Activated CD4-positive, alpha-beta memory T cell treated with anti-CD3 and anti-CD28 coated beads, Interleukin-2, amount 10 ng/mL, durations not matched to agents 7 days and 5 days (primary cell): ENCODE measurements at regions not wholly inside any gene's neighbourhood (a gene's known extent, or its start where the extent isn't known, plus 50 kb on each side); places are given as distances from the start of the nearest gene placed in this dataset.

Experiments
- CTCF ChIA-PET: fragments of 350-600 bp; sonication (Branson Sonifier 250); formaldehyde crosslinking; loops from one replicate; lab custom pipeline; 2021; ENCODE audit warnings: antibody characterized with exemption, inconsistent platforms; lab: Charles Lee
- POLR2A ChIA-PET: fragments of 350-600 bp; sonication (Branson Sonifier 250); formaldehyde crosslinking; loops from one replicate; lab custom pipeline; 2021; ENCODE audit warnings: antibody characterized with exemption; lab: Charles Lee
- DNase-seq: peaks from one replicate; pipeline ENCODE4 v3.0.0-alpha.2; 2020
- H3K27ac Mint-ChIP-seq: one replicate; pipeline ENCODE4 v1.8.0; 2021; ENCODE audit warnings: mild to moderate bottlenecking, mixed read lengths
- H3K27me3 Mint-ChIP-seq: one replicate; pipeline ENCODE4 v1.8.0; 2021; ENCODE audit warnings: mixed read lengths
- H3K36me3 Mint-ChIP-seq: one replicate; pipeline ENCODE4 v1.8.0; 2021; ENCODE audit warnings: low read depth, mixed read lengths
- H3K4me1 Mint-ChIP-seq: one replicate; pipeline ENCODE4 v1.8.0; 2021; ENCODE audit warnings: mixed read lengths
- H3K4me3 Mint-ChIP-seq: one replicate; pipeline ENCODE4 v1.8.0; 2021; ENCODE audit warnings: mild to moderate bottlenecking, mixed read lengths
- H3K9me3 Mint-ChIP-seq: one replicate; pipeline ENCODE4 v1.8.0; 2021; ENCODE audit warnings: mixed read lengths

DNA sequence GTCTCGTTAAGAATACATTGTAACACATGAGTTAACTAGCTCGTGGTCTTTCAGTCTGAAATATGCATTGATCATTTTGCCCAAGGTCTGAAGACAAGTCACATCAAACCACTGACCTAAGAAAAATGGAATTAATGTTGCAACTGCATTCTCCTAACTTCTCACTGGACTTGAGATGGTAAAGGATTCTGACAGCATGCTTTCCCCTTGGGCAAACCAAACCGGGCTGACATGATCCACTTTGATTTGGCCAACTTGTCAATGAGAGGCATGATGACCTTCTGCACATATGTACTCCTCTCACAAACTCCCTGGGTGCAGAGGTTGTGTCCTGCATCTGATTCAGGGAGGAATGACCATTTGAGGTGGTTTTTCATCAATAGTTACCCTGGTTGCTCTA lies 1982.5 kb upstream of the PIK3C3 start:
- H3K36me3 Mint-ChIP-seq: no peaks in the 10 kb centered on the region
- no peaks in the 10 kb centered on the region for H3K4me1 Mint-ChIP-seq
- no peaks in the 10 kb centered on the region for H3K27me3 Mint-ChIP-seq
- H3K27ac Mint-ChIP-seq: no peak overlapping the region
- DNase-seq: no peak
- H3K4me3 Mint-ChIP-seq: no peak overlapping the region
- POLR2A ChIA-PET: no interaction called here
- CTCF ChIA-PET: no interaction called here
- H3K9me3 Mint-ChIP-seq: peaks cover 9% of the 10 kb centered on the region

DNA sequence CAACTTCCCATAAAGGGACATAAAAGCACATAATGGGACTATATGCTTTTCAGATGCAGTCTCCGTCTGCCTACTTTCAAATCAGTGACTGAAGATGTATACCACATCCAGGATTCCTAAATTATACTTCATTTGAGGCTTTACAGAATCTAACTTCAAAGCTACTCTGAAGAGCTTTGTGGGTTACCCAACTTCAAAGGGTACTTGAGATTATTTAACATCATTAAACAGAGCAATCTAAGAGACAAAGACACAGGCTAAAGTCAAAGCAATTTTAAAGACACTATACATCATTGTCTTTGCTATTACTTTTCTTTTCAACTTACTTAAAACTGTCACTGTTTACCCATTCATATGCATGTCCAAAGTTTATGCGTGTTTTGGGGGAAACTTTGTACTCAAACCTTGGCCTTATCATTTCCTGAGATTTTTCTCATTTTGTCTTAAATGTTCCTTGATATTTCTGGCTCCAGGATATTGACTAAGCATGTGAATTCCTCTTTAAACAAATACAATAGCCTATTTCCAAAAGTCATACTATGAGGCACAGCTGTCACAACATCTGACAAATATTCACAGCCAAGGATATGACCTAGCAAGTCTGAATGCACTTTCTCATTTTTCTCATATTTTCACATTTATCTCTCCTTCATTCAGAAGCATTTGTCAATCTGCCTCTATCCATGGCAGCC lies 1985.1 kb upstream of the PIK3C3 start:
- DNase-seq: no peak
- CTCF ChIA-PET: no interaction called here
- no peaks in the 10 kb centered on the region for H3K36me3 Mint-ChIP-seq
- H3K9me3 Mint-ChIP-seq: peaks cover 3% of the 10 kb centered on the region
- no peaks in the 10 kb centered on the region for H3K27me3 Mint-ChIP-seq
- no peaks in the 10 kb centered on the region for H3K4me1 Mint-ChIP-seq
- no peak overlapping the region for H3K4me3 Mint-ChIP-seq
- POLR2A ChIA-PET: no interaction called here
- H3K27ac Mint-ChIP-seq: no peak overlapping the region

DNA sequence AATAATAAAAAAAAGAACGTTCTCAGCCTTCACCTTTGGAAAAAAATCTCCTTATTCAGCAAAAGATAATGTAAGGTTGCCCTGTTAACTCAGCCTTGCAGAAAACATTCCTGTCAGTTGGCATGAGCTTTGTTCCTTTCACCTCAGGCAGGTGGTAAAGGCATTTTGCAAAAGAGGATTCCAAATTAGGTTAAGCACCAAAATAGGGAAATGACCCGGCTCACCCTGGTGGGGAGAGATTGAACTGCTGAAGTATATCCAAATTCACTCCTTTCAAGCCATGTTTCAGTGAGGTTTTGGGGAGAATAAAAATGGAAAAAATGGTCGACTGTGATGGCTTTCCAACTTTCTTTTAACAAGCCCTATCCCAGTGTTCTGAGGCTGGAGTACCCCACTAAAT lies 1988.8 kb upstream of the PIK3C3 start:
- H3K4me1 Mint-ChIP-seq: no peaks in the 10 kb centered on the region
- ChIA-PET CTCF (interaction anchor here (0.8 kb wide), 1 partner anchor 13 kb away, joined by 4 read pairs; no protein-coding TSS in a partner anchor), POLR2A (no interaction called here)
- H3K27me3 Mint-ChIP-seq: no peaks in the 10 kb centered on the region
- no peak overlapping the region for H3K4me3 Mint-ChIP-seq
- DNase-seq: no peak
- H3K36me3 Mint-ChIP-seq: no peaks in the 10 kb centered on the region
- no peak overlapping the region for H3K27ac Mint-ChIP-seq
- peaks cover 9% of the 10 kb centered on the region for H3K9me3 Mint-ChIP-seq

DNA sequence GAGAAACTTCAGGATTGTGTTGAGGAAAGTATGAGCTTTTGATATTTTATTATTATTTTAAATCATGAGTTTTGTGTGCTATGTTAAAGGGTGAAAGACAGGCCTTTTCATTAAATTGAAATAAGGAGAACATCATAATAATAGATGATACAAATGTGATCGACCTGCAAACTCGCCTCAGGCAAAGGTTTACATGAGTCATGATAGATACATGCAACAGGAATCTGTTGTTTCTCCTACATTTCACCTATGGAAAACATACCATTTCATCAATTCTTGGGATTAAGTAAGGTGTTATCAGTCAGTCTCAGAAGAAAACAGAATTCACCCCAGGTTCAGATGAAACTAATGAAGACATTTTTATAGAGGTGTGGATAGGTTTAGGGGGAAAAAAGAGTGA lies 1992.5 kb upstream of the PIK3C3 start:
- no peaks in the 10 kb centered on the region for H3K4me1 Mint-ChIP-seq
- H3K4me3 Mint-ChIP-seq: no peak overlapping the region
- no peaks in the 10 kb centered on the region for H3K36me3 Mint-ChIP-seq
- H3K27me3 Mint-ChIP-seq: no peaks in the 10 kb centered on the region
- no peak overlapping the region for H3K27ac Mint-ChIP-seq
- H3K9me3 Mint-ChIP-seq: peaks cover 13% of the 10 kb centered on the region
- POLR2A ChIA-PET: no interaction called here
- DNase-seq: no peak
- CTCF ChIA-PET: no interaction called here

DNA sequence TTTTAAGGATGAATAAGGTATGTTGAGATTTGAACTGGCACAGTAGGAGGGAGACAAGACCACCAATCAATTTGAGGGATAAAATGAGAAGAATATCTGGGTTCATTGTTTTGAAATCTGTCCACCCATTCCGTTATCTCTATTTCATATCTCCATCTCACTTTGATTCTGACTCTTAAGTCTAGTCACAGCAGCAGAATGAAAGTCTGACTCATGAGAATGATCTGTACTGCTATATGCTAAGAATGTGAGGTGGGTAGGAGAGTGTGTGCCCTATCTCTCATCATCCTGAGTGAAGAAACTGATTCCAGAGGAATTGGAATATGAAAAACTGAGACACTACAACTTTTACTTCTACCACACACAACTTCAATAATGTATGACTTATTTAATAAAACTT lies 1994.5 kb upstream of the PIK3C3 start:
- Mint-ChIP-seq H3K9me3 (peaks cover 15% of the 10 kb centered on the region), H3K4me3 (no peak overlapping the region), H3K36me3 (no peaks in the 10 kb centered on the region), H3K4me1 (no peaks in the 10 kb centered on the region), H3K27ac (no peak overlapping the region), H3K27me3 (no peaks in the 10 kb centered on the region)
- no peak for DNase-seq
- POLR2A ChIA-PET: no interaction called here
- CTCF ChIA-PET: no interaction called here

DNA sequence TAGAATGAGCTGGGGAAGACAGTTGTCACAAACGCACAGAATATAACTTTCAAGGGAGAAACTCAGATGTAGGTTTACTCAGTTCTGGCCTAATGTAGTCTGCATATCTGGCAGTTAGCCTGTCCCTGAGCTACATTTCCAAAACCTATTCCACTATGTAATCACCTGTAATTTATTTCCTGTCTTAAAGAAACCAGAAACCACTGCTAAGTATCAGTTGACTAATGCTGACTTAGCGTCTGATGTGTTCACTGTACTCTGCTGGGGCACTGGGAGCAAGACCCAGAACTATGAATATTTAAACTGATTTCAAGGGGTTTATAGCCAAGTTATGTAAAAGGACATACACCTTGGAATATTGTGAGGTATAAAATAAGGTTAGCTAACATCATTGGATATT lies 1995.2 kb upstream of the PIK3C3 start:
- Mint-ChIP-seq H3K27me3 (no peaks in the 10 kb centered on the region), H3K4me1 (no peaks in the 10 kb centered on the region), H3K9me3 (peaks cover 15% of the 10 kb centered on the region), H3K4me3 (no peak overlapping the region), H3K27ac (no peak overlapping the region), H3K36me3 (no peaks in the 10 kb centered on the region)
- ChIA-PET CTCF (no interaction called here), POLR2A (no interaction called here)
- no peak for DNase-seq

DNA sequence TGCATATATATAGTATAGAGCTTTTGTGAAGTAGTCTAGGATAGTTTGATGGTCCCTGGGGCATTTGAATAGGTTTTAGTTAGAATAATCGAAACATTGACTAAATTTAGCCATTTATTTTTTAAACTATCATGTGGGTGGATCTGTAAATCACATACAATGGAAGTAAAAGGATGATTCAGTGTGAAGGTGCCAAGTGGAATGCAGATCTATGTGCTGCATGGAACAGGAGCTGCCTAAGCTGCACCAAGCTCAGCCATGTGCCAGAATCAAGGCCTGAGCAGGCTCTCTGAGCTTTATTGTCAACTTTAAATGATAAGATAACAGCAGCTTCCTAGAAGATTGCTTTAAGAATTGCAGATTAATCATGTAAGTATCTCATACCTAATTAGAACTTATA lies 1996.2 kb upstream of the PIK3C3 start:
- Mint-ChIP-seq H3K27me3 (no peaks in the 10 kb centered on the region), H3K36me3 (no peaks in the 10 kb centered on the region), H3K4me3 (no peak overlapping the region), H3K4me1 (no peaks in the 10 kb centered on the region), H3K9me3 (peaks cover 13% of the 10 kb centered on the region), H3K27ac (no peak overlapping the region)
- CTCF ChIA-PET: no interaction called here
- POLR2A ChIA-PET: no interaction called here
- no peak for DNase-seq

DNA sequence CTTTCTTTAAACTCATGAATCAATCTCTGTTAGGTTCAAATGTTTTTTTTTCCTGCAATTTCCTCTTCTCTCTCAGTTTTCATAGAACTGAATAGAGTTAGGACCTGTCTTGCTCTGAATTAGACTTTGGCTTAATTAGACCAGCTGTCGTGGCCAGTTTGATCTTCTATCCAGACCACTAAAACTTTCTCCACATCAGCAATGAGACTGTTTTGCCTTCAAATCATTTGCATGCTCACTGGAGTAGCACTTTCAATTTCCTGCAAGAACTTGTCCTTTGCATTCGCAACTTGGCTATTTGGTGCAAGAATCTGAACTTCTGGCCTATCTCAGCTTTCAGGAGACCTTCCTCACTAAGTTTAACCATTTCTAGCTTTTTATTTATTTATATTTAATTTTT lies 2002.2 kb upstream of the PIK3C3 start:
- CTCF ChIA-PET: interaction anchor here (0.6 to 1.1 kb wide), 2 partner anchors 14 to 1429 kb away, joined by 3 to 4 read pairs; no protein-coding TSS in a partner anchor
- no peaks in the 10 kb centered on the region for H3K27me3 Mint-ChIP-seq
- H3K36me3 Mint-ChIP-seq: no peaks in the 10 kb centered on the region
- POLR2A ChIA-PET: no interaction called here
- no peak overlapping the region for H3K4me3 Mint-ChIP-seq
- peaks cover 5% of the 10 kb centered on the region for H3K9me3 Mint-ChIP-seq
- H3K27ac Mint-ChIP-seq: no peak overlapping the region
- no peaks in the 10 kb centered on the region for H3K4me1 Mint-ChIP-seq
- no peak for DNase-seq

DNA sequence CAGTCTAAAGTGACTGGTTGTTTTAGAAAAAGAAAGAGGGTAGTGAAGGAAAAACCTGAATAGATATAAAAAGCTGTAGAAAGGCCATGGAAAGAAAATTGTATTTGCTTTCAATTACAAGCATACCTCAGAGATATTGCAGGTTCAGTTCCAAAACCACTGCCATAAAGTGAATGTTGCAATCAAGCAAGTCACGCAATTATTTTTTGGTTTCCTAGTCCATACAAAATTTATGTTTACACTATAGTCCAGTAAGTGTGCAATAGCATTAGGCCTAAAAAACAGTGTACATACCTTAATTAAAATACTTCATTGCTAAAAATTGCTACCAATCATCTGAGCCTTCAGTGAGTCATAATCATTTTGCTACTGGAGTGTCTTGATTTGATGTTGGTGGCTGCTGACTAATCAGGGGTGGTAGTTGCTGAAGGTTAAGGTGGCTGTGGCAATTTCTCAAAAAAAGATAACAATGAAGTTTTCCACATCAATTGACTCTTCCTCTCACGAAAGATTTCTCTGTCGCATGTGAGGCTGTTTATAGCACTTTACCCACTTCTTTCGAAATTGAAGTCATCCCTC lies 2003.8 kb upstream of the PIK3C3 start:
- Mint-ChIP-seq H3K4me1 (no peaks in the 10 kb centered on the region), H3K27ac (no peak overlapping the region), H3K36me3 (no peaks in the 10 kb centered on the region), H3K9me3 (no peaks in the 10 kb centered on the region), H3K27me3 (no peaks in the 10 kb centered on the region), H3K4me3 (no peak overlapping the region)
- DNase-seq: no peak
- CTCF ChIA-PET: no interaction called here
- POLR2A ChIA-PET: no interaction called here

DNA sequence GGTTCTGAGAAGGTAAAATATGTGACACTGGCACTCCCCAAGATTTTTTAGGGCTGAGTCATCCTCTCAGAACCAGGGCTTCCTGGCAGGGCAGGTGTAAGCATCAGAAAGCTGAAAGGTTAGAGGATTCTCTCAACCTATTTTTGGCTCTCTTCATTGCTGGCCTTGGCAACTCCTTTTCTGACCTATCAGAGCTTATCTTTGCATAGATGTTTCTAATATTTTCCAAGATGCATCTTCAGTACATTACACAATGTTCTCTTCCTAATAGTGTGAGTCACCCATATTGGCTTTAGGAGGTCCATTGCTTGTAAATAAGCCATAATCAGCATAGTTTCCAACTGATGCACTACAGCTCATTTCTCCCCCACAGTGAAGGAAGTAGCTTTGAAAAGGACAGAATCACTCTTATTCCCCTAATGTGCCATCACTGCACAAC lies 2008.4 kb upstream of the PIK3C3 start:
- no peak for DNase-seq
- Mint-ChIP-seq H3K4me1 (peaks cover 1% of the 10 kb centered on the region), H3K27me3 (no peaks in the 10 kb centered on the region), H3K27ac (no peak overlapping the region), H3K36me3 (no peaks in the 10 kb centered on the region), H3K4me3 (no peak overlapping the region), H3K9me3 (peaks cover 7% of the 10 kb centered on the region)
- ChIA-PET CTCF (no interaction called here), POLR2A (no interaction called here)

DNA sequence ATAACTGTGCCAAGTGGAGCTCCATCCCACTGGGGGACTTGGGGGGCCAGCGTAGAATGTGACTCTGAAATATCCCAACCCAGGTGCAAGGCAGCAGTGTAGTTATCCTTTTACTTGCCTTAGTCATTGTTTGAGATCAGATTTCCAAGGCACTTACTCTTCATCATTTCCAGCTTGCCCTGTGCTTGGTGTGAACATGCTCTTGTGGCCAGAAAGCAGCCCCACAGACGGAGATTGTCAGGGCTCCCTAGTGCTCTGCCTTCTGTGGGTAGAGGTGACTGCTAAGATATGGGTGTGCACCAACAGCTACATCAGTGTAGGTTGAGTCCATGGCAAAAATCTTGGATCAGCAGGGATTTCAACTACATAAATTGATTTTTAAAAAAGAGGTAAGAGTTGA lies 2010.0 kb upstream of the PIK3C3 start:
- H3K36me3 Mint-ChIP-seq: no peaks in the 10 kb centered on the region
- no peak for DNase-seq
- CTCF ChIA-PET: no interaction called here
- POLR2A ChIA-PET: no interaction called here
- H3K4me3 Mint-ChIP-seq: no peak overlapping the region
- H3K9me3 Mint-ChIP-seq: peaks cover 8% of the 10 kb centered on the region
- H3K27ac Mint-ChIP-seq: no peak overlapping the region
- no peaks in the 10 kb centered on the region for H3K27me3 Mint-ChIP-seq
- H3K4me1 Mint-ChIP-seq: peaks cover 1% of the 10 kb centered on the region

DNA sequence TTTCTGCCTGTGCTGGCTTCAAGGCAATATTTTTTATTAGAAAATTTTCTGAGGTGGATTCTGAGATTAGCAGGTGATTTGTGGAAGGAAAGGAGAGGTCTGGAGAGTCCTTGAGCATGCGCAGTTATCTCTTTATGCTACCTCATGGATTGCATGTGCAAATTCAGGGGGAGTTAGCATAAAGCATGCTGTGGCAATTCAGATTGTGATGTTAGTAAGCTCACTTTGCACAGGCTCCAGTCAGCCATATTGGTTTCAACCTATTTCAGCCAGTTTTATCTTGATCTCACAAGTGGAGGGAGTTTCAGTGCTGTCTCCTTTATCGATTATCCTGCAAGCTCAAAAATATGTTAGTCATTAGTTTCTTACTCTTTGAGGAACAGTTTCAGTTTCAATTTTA lies 2012.3 kb upstream of the PIK3C3 start:
- Mint-ChIP-seq H3K9me3 (peaks cover 8% of the 10 kb centered on the region), H3K4me1 (peaks cover 1% of the 10 kb centered on the region), H3K4me3 (no peak overlapping the region), H3K27ac (no peak overlapping the region), H3K36me3 (no peaks in the 10 kb centered on the region), H3K27me3 (no peaks in the 10 kb centered on the region)
- POLR2A ChIA-PET: no interaction called here
- DNase-seq: no peak
- CTCF ChIA-PET: no interaction called here

DNA sequence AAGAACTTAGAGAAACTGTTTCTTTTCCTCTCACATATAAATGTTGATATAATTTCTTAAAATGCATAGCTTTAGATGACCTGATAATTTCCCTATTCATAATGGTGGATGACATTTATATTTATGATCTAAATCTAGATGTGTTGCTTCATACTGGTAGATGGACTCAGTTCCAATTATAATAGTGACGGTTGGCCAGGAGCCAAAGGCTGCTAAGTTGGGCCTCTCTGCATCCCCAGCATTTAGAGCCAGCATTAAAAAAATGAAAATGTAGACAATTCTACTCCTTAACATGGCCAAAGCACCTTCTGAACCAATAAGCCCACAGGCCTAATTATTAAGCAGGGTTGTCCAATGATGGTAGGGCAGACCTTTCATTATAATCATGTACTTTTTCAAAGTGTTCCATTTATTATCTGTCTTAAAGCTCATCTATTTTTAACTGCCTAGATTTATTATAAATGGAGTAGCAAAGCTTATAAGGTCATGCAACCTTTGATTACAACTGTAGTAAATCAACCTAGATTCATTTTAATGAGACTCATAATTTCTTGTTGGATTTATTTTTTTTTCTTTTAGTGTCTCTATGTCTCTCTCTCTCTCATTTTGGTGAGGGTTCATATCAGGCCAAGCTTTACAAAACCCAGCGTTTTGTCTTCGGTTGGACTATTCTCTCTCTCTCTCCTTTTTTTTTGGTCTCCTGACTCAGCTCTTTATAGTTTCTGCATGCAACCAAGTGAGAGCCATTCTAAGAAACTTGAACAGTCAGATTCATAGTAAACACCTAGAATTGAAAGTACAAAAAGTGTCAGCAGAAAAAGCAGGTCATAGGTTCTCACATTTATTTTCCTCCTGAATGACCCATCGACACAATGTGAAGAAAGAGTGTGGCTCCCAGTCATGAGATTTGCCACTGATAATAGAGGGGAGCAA lies 2016.1 kb upstream of the PIK3C3 start:
- H3K27me3 Mint-ChIP-seq: no peaks in the 10 kb centered on the region
- H3K4me1 Mint-ChIP-seq: peaks cover 1% of the 10 kb centered on the region
- no peak for DNase-seq
- H3K9me3 Mint-ChIP-seq: peaks cover 14% of the 10 kb centered on the region
- no peak overlapping the region for H3K27ac Mint-ChIP-seq
- ChIA-PET POLR2A (no interaction called here), CTCF (no interaction called here)
- no peak overlapping the region for H3K4me3 Mint-ChIP-seq
- no peaks in the 10 kb centered on the region for H3K36me3 Mint-ChIP-seq
